ENCODE measurements at regions not wholly inside any gene's neighbourhood (a gene's known extent, or its start where the extent isn't known, plus 50 kb on each side); places are given as distances from the start of the nearest gene placed in this dataset.

- TF ChIP-seq MAX (IDR thresholded peaks at IDR 0.05; ENCODE audit: low read depth), result no peak
- no peak for TF ChIP-seq MEF2A (IDR thresholded peaks at IDR 0.05; ENCODE audit: borderline replicate concordance, low read depth)
- no peak for TF ChIP-seq MXI1 (IDR thresholded peaks at IDR 0.05; ENCODE audit: low read depth, low read length)
- no peak for TF ChIP-seq RXRA (IDR thresholded peaks at IDR 0.05; ENCODE audit: borderline replicate concordance, low read depth)
- no peak for TF ChIP-seq TCF12 (IDR thresholded peaks at IDR 0.05)
- TF ChIP-seq REST (IDR thresholded peaks at IDR 0.05; ENCODE audit: low read depth, low read length), result no peak
These were observed 315.5 kb downstream of the FAT3 start (continued) for GRCh38 chr11:92540096-92540495.

- Histone ChIP-seq H3K27me3 (ENCODE audit: insufficient read depth) (no peaks in the 10 kb centered on the region), H4K20me1 (ENCODE audit: insufficient read depth) (no peaks in the 10 kb centered on the region), H3K9ac (no peak overlapping the region), H3K4me3 (ENCODE audit: low read depth in 2 of 2, low read length in 1 of 2) (no peak overlapping the region), H3K9me2 (no peaks in the 10 kb centered on the region), H3K36me3 (replicated peaks in 1 of 2; ENCODE audit: control insufficient read depth in 1 of 2, insufficient read depth in 2 of 2, low read length in 1 of 2) (no peaks in the 10 kb centered on the region), H3K4me2 (no peak overlapping the region), H2AFZ (ENCODE audit: low read depth) (no peak overlapping the region), H3K27ac (ENCODE audit: low read depth in 2 of 2, low read length in 1 of 2) (no peak overlapping the region), H3K79me2 (ENCODE audit: insufficient read depth) (no peaks in the 10 kb centered on the region), H3K9me3 (no peaks in the 10 kb centered on the region), H3K4me1 (ENCODE audit: control insufficient read depth in 1 of 2, insufficient read depth in 2 of 2, low read depth in 1 of 2, low read length in 1 of 2) (no peaks in the 10 kb centered on the region; a peak in 1 of 4 replicates), H3F3A (replicated peaks; ENCODE audit: insufficient read depth) (no peaks in the 10 kb centered on the region)
- ChIA-PET CTCF (no interaction called here), POLR2A (no interaction called here)
- WGBS (ENCODE audit: low lambda C conversion rate), result 61% methylated on average over 6 of the region's 6 CpGs
- no peak for TF ChIP-seq EZH2phosphoT487 (IDR thresholded peaks at IDR 0.05; ENCODE audit: borderline replicate concordance, low read depth)
- TF ChIP-seq SIN3A (IDR thresholded peaks at IDR 0.05; ENCODE audit: borderline replicate concordance, low read depth, low read length), result no peak
- no peak for TF ChIP-seq NRF1 (IDR thresholded peaks at IDR 0.05; ENCODE audit: low read depth, low read length)
- no peak for TF ChIP-seq PBX3 (IDR thresholded peaks at IDR 0.05)
- no peak for TF ChIP-seq USF1 (IDR thresholded peaks at IDR 0.05; ENCODE audit: borderline replicate concordance, low read depth)
- TF ChIP-seq TAF1 (IDR thresholded peaks at IDR 0.05; ENCODE audit: borderline replicate concordance, low read depth, low read length), result no peak
- DNase-seq, result no peak
These were observed 321.4 kb downstream of the FAT3 start for GRCh38 chr11:92545906-92546471.

Data from SK-N-SH (cell line).